HG03378 (cell line): ENCODE measurements at regions not wholly inside any gene's neighbourhood (a gene's known extent, or its start where the extent isn't known, plus 50 kb on each side); places are given as distances from the start of the nearest gene placed in this dataset.
"Not testable (repeated sequence)": the region's sequence is repeated elsewhere in the genome, so short reads cannot be mapped to it uniquely, and the experiment has no call there.

Source experiments
- ATAC-seq: cut with Tn5 transposase; IDR thresholded peaks from one replicate; pipeline ENCODE4 v1.9.1; 2021; ENCODE audit warnings: mild to moderate bottlenecking, moderate library complexity; ENCODE audit not compliant: unreplicated experiment

- no peak for ATAC-seq
Observed at GRCh38 chr2:57681650-57682049, 365.0 kb upstream of the VRK2 start.

- no peak for ATAC-seq
Observed at GRCh38 chr2:57685032-57685431, 361.6 kb upstream of the VRK2 start.

GRCh38 chr2:57692395-57692794, 354.2 kb upstream of the VRK2 start:
- no peak for ATAC-seq

- ATAC-seq = no peak
Observed at GRCh38 chr2:57693177-57693576, 353.4 kb upstream of the VRK2 start.

- ATAC-seq = no peak
Observed at GRCh38 chr2:57693965-57694364, 352.6 kb upstream of the VRK2 start.

- no peak for ATAC-seq
Observed at GRCh38 chr2:57696016-57696415, 350.6 kb upstream of the VRK2 start.

GRCh38 chr2:57698392-57698791, 348.2 kb upstream of the VRK2 start:
- no peak for ATAC-seq

GRCh38 chr2:57698935-57699449, 347.6 kb upstream of the VRK2 start:
- ATAC-seq = no peak

- no peak for ATAC-seq
Observed at GRCh38 chr2:57701391-57701791, 345.2 kb upstream of the VRK2 start.

- no peak for ATAC-seq
Observed at GRCh38 chr2:57703407-57703806, 343.2 kb upstream of the VRK2 start.

GRCh38 chr2:57707794-57708193, 338.8 kb upstream of the VRK2 start:
- ATAC-seq = not testable (repeated sequence)

- ATAC-seq = no peak
Observed at GRCh38 chr2:57711991-57712390, 334.6 kb upstream of the VRK2 start.

- ATAC-seq = peak; percentile 98
Observed at GRCh38 chr2:57720728-57721627, 325.6 kb upstream of the VRK2 start.

GRCh38 chr2:57725337-57725947, 321.2 kb upstream of the VRK2 start:
- ATAC-seq = no peak

- peak; percentile 87 for ATAC-seq
Observed at GRCh38 chr2:57726294-57726693, 320.3 kb upstream of the VRK2 start.

GRCh38 chr2:57728691-57729090, 317.9 kb upstream of the VRK2 start:
- ATAC-seq = no peak

GRCh38 chr2:57733956-57734355, 312.6 kb upstream of the VRK2 start:
- no peak for ATAC-seq

- ATAC-seq = no peak
Observed at GRCh38 chr2:57740891-57741290, 305.7 kb upstream of the VRK2 start.

- no peak for ATAC-seq
Observed at GRCh38 chr2:57753636-57754035, 293.0 kb upstream of the VRK2 start.

- ATAC-seq = no peak
Observed at GRCh38 chr2:57758686-57759085, 287.9 kb upstream of the VRK2 start.

- ATAC-seq = no peak
Observed at GRCh38 chr2:57759131-57759530, 287.5 kb upstream of the VRK2 start.

- ATAC-seq = peak; percentile 92
Observed at GRCh38 chr2:57759822-57760300, 286.7 kb upstream of the VRK2 start.
